ENCODE measurements at regions not wholly inside any gene's neighbourhood (a gene's known extent, or its start where the extent isn't known, plus 50 kb on each side); places are given as distances from the start of the nearest gene placed in this dataset.
"Not testable (repeated sequence)": the region's sequence is repeated elsewhere in the genome, so short reads cannot be mapped to it uniquely, and the experiment has no call there.

DNA sequence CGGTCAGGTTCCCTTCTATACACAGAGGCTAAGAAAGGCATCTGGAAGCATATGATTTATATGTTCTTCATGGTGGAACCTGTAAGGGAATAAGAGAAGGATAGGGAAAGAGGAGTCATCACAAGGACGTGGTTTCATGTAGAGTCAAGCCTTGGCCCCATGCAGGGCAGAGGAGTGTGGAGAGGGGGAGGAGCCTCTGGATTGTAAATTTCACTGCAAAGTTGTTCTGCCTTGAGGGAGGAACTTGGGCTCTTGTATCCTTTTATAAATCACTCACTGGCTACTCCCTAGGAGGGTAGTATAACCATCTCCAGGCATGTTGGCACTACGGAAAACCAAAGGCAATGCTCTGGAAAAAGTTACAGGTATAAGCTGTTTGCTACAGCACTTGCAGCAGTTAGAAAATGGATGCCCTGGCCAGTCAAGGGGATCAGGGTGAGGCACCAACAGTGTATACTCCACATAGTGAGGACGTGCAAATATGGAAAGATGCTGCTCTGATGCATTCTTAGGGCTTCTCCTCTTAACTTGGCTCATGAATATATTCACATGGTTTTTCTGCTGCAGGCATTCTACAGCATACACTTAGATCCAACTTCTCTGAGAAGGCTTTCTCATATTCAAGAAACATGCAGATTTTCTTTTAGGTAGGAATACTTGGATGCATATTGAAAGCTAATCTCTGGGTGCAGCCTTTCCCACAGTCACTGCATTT is 60.3 kb upstream of the ZNF81 start:
- no peak for DNase-seq (ENCODE audit: low read depth in 2 of 2)

DNA sequence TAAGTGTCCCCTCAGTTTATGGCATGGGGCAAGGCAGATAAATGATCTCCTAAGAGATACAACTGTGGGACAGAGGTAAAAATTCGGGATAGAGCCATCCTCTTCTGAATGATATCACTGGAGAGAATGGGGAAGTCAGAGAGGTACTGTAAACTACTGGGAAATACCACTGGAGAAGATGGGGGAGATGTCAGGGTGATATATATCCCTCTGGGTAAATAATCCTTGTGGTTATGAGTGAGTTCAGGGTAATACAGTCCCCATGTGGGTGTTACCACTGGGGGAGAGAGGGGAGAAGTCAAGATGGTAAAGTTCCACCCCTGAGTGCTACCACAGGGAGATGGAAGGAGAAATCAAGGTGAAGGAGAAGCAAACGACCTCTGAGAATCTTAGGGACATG is 63.9 kb upstream of the ZNF81 start:
- DNase-seq (ENCODE audit: low read depth in 2 of 2) = no peak

DNA sequence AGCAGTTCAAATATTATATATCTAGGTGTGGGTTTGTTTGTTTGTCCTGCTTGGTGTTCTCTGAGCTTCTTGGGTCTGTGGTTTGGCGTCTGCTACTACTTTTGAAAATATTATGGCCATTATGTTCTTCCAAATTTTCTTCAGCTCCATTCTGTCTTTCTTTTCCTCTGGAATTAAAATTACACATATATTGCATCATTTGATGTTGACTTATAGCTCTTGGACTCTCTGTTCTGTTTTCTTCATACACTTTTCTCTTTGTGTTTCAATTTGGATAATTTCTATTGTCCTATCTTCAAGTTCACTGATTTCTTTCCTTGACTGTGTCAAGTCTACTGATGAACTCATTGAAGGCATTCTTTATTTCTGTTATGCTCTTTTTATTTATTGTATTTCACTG is 65.2 kb upstream of the ZNF81 start:
- DNase-seq (ENCODE audit: low read depth in 2 of 2) = no peak

DNA sequence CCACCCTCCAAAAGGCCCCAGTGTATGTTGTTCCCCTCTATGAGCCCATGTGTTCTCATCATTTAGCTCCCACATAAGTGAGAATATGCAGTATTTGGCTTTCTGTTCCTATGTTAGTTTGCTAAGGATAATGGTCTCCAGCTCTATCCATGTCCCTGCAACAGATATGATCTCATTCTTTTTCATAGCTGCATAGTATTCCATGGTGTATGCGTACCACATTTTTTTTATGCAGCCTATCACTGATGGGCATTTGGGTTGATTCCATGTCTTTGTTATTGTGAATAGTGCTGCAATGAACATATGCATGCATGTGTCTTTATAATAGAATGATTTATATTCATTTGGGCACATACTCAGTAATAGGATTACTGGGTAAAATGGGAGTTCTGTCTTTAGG is 73.9 kb upstream of the ZNF81 start:
- not testable (repeated sequence) for DNase-seq (ENCODE audit: low read depth in 2 of 2)

DNA sequence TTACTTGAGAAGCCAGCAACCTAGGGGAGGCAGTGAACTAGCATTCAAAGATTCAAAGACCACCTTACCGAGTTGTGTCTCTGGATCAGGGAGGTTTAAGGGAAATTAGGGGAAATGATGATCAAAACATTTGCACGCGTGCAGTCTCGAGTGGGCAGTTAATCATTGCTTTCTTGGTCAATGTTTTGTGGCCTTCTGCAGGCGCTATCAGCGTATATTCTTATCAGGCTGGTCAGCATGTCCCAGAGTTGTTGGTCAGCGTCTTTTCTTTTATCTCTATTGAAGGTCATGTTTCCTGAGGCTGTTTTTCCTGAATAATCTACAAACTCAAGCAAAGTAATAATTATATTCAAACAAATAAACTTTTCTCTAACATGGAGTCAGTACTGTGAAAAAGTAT is 84.0 kb upstream of the ZNF81 start:
- DNase-seq (ENCODE audit: low read depth in 2 of 2) = no peak

DNA sequence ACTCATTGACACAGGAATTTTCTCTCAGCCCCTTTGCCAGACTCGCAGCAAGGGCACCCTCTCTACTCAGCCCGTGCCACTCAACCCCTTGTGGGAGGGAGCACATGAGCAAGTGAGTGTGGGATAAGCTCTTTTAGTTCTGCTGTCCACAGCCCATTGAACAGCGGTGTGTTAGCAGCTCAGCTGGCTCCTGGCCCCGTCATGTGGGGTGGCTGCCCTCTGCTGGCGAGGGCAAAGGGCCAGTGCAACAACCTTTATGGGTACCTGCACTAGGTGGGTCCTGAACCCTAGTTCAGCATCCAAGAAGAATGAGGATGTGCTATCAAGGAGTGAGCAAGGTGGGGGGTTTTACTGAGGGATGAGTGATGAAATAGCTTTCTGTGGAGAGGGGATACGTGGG is 85.0 kb upstream of the ZNF81 start:
- DNase-seq (ENCODE audit: low read depth in 2 of 2) = peak in 1 of 2 donors; percentile 0

DNA sequence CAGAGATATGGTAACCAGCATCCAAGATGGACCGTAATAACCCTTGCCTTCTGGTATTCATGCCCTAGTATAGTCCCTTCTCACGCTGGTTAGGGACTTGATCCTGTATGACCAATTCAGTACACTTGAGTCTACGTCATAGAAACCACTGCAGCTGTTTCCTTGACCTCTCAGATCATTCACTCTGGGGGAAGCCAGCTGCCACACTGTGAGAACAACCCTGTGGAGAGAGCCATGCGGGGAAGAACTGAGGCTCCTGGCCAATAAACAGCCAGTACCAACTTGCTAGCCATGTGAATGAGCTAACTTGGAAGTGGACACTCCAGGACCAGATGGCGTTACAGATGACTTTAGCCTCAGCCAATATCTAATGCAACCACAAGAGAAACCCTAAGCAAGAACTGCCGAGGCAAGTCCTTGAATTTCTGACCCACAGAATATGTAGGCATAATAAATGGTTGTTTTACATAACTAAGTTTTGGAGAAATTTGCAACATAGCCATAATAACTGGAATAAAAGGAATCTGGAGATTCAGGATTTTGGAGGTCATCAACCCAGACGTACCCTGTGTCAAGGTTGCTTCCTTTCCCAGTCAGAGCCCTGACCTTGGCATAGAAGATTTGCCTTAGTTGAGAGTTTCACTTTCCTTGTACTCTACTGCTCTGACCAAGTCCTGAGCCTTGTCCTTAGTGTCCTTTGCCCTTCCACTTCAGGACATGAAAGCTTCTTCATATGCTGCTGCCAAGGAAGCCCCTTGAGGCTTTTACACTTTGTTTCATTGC is 87.3 kb upstream of the ZNF81 start:
- DNase-seq (ENCODE audit: low read depth in 2 of 2) = no peak

DNA sequence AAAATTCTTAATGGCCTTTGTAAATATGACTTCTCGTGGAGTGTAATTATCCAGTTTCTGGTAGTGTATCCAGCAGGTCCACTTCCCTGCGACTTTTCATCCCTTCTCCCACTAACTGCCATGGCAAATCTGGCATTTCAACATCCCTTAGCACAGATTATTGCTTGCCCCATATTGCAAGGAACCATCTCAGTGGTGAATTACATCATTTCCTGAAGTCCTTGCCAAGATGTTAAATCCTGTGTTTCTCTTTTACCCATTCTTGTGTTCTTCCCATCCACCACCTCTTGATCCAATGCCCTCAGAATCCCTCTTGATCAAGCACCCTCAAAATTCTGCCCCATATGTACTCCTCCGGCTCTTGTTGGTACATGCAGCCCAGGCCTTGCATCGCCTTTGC is 88.1 kb upstream of the ZNF81 start:
- no peak for DNase-seq (ENCODE audit: low read depth in 2 of 2)

DNA sequence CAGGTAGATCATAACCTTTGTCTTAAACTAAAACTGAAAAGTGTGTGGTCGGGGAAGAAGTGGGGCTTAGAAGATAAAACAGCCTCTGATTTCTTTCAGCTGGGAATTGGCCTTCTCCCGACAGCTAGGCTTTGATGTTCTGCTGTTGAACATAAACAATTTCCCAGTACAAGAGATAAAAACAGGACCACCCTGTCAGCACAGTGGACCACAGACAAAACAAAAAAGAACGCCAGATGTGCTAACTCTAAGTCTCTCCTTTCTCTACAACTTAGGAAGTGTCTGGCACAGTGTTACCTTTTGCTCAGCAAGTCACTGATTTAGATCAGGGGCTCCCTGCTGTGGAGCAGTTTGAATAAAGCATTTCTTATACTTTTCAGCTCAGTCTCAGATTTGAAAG is 87.5 kb upstream of the UXT start:
- DNase-seq (ENCODE audit: low read depth in 2 of 2) = no peak

DNA sequence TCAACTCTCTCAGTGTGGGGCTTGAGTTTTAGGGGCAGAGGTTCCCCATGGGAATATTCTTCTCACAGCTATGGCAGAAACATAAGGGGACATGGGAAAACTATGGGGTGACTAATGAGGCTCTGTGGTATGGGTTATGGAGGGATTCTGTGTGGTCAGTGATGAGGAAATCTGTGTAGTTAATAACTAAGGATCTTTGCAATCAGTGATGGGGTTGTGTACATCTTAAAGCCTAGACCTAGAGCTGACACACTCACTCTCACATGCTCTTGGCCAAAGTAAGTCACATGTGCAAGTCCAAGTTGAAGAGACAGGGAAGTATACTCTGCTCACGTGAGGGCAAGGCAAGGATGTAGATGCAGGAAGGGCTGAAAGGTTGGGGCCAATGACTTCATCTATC is 86.4 kb upstream of the UXT start:
- no peak for DNase-seq (ENCODE audit: low read depth in 2 of 2)

DNA sequence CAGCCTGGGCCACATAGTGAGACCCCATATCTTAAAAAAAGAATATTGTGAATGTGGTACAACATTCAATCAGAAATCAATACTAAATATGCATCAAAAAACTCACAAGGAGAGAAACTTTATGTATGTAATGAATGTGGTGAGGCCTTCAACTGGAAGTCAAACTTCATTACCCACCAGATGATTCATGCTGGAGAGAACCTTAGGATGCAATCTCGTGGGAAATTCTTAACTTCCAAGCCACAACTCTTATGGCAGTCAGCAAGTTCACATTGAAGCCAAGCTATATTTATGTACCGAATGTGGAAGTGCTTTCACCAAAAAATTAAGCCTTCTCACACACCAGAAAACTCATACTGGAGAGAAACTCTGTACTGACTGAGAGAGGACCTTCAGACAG is 84.5 kb upstream of the UXT start:
- no peak for DNase-seq (ENCODE audit: low read depth in 2 of 2)

DNA sequence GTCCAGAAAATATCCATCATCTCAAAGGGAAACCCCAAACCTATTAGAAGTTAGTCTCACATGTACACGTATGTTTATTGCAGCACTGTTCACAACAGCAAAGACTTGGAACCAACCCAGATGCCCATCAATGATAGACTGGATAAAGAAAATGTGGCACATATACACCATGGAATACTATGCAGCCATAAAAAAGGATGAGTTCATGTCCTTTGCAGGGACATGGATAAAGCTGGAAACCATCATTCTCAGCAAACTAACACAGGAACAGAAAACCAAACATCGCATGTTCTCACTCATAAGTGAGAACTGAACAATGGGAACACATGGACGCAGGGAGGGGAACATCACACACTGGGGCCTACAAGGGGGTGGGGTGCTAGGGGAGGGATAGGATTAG is 79.9 kb upstream of the UXT start:
- DNase-seq (ENCODE audit: low read depth in 2 of 2) = not testable (repeated sequence)

DNA sequence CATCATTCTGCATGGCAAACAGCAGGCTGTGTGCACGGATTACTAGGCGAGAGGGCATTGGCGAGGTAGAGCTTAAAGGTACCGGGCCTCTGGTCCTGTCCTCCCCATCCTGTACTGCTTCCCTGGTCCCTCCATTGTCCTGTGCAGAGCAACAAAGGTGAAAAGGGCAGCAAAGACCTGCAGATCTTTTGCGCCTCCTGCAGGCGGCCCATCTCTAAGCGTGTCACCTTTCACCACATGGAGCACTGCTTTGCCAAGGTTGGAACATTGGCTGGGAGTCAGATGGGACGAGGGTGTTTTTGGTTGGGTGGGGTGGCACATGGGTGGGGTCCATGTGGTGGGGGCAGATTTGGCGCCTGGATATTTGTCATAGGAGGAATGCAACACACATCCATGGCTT is 64.7 kb upstream of the UXT start:
- no peak for DNase-seq (ENCODE audit: low read depth in 2 of 2)

DNA sequence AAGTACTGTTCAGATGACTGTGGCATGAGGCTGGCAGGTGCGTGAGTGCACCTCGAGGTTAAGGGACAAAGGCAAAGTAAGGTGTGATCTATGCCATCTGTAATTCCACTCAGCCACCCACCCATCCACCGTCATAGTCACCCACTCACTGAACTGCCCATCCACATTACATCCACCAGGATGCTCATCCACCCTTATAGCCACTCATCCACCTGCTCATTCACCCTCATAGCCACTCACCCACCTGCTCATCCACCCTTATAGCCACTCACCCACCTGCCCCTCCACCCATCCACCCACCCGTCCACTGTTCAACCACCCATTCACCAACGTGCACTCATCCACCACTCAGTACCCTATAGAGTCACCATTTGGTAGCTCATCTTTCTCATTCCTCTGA is 64.1 kb upstream of the UXT start:
- no peak for DNase-seq (ENCODE audit: low read depth in 2 of 2)

DNA sequence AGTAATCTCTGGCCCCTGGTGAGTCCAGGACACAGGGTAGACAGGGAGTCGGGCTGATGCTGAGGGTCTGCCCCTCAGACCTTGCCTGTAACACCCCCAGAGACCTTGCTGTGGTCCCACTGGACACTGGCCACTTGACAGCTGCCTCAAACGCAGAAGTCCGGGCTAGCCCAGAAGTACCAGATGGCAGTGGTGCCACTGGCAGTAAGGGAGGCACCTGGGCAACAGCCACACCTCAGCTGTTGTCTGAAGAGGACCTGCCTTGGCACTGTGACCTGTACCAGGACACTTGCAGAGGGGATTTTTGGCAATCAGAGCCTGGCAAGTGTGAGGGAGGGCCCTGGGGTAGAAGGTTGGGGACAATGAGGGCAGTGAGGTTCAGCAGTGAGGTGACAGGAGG is 63.3 kb upstream of the UXT start:
- DNase-seq (ENCODE audit: low read depth in 2 of 2) = no peak

DNA sequence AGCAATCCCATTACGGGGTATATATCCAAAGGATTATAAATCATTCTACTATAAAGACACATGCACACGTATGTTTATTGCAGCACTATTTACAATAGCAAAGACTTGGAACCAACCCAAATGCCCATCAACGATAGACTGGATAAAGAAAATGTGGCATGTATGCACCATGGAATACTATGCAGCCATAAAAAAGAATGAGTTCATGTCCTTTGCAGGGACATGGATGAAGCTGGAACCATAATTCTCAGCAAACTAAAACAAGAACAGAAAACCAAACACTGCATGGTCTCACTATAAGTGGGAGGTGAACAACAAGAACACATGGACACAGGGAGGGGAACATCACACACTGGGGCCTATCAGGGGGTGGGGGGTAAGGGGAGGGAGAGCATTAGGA is 56.1 kb upstream of the UXT start:
- DNase-seq (ENCODE audit: low read depth in 2 of 2) = not testable (repeated sequence)

DNA sequence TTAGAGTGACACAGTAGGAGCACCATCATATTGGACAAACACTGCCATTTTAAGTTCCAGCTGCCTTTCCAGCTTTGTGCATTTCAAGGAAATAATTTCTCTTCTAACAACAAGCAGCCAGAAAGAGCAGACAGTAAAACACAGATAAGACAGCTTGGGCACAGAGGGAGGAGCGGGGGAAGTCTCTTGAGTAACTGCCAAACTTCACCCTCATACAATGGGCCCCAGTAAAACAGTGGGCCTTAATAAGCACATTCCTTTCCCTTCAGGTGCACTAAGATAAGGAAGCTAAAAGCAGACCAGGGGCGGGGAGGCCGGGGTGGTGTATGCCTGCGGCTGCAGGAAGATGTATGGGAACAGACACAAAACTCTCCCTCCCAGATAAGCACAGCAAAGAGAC is 53.7 kb upstream of the UXT start:
- not testable (repeated sequence) for DNase-seq (ENCODE audit: low read depth in 2 of 2)

DNA sequence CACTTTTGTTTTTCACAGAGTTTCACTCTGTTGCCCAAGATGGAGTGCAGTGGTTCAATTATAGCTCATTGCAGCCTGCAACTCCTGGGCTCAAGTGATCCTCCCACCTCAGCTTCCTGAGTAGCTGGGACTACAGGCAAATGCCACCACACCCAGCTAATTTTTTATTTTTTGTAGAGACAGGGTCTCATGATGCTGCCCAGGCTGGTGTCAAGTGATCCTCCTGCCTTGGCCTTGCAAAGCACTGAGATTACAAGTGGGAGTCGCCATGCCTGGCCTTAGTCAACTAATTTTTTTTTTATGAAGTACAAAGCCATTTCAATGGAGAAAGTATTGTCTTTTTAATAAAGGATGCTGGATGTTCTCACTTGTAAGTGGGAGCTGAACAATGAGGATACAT is 51.3 kb upstream of the UXT start:
- DNase-seq (ENCODE audit: low read depth in 2 of 2) = no peak
